ENCODE measurements at regions not wholly inside any gene's neighbourhood (a gene's known extent, or its start where the extent isn't known, plus 50 kb on each side); places are given as distances from the start of the nearest gene placed in this dataset.
"Not testable (repeated sequence)": the region's sequence is repeated elsewhere in the genome, so short reads cannot be mapped to it uniquely, and the experiment has no call there.

- no peaks in the 10 kb centered on the region for H3K9me2 ChIP-seq (ENCODE audit: insufficient read depth)
- Mint-ChIP-seq H3K4me3 (no peak overlapping the region), H3K9me3 (no peaks in the 10 kb centered on the region), H3K27ac (no peak overlapping the region), H3K27me3 (ENCODE audit: insufficient read depth, low read depth, poor library complexity) (no peaks in the 10 kb centered on the region), H3K4me1 (peaks cover 9% of the 10 kb centered on the region), H3K36me3 (ENCODE audit: low read depth) (no peaks in the 10 kb centered on the region)
- H3F3A ChIP-seq (replicated peaks; ENCODE audit: low read depth) = no peaks in the 10 kb centered on the region
- DNase-seq (ENCODE audit: low spot score) (no peak), ATAC-seq (no peak)
- H3K79me2 ChIP-seq (replicated peaks; ENCODE audit: insufficient read depth) = no peaks in the 10 kb centered on the region
- no peak overlapping the region for H3K4me3 ChIP-seq
- no peak overlapping the region for H3K4me2 ChIP-seq
- no peaks in the 10 kb centered on the region for H3K36me3 ChIP-seq (ENCODE audit: insufficient read depth)
- no peak overlapping the region for H2AFZ ChIP-seq
- H3K27ac ChIP-seq (ENCODE audit: low read depth) = no peak overlapping the region
- no peaks in the 10 kb centered on the region for H3K27me3 ChIP-seq (ENCODE audit: insufficient read depth)
- H3K4me1 ChIP-seq (ENCODE audit: insufficient read depth) = no peaks in the 10 kb centered on the region
- TF ChIP-seq EZH2 (IDR thresholded peaks at IDR 0.05; ENCODE audit: low read depth, unreplicated experiment) (no peak), CTCF (conservative IDR thresholded peaks at IDR 0.05; ENCODE audit: low read depth in 2 of 2) (no peak), NANOG (IDR thresholded peaks at IDR 0.05; ENCODE audit: borderline replicate concordance) (no peak), EZH2phosphoT487 (IDR thresholded peaks at IDR 0.05; ENCODE audit: unreplicated experiment) (no peak), JUNB (IDR thresholded peaks at IDR 0.05; ENCODE audit: unreplicated experiment) (no peak)
- H4K20me1 ChIP-seq (replicated peaks; ENCODE audit: insufficient read depth) = no peaks in the 10 kb centered on the region
Observed at GRCh38 chr2:235107640-235107951, 155.8 kb downstream of the SH3BP4 start.

DNA sequence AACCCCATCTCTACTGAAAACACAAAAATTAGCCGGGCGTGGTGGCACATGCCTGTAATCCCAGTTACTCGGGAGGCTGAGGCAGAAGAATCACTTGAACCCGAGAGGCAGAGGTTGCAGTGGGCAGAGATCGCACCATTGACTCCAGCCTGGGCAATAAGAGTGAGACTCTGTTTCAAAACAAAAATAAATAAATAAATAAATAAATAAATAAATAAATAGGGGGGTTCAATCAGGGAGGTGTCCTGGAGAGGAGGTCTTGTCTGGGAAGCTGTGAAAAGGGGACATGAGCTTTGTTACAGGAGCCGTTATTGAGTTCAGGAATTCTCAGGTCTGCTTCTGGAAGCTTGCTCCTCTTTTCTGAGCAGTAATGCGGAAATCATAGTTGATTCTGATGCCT is 157.7 kb downstream of the SH3BP4 start:
- not testable (repeated sequence) for H4K20me1 ChIP-seq (replicated peaks; ENCODE audit: insufficient read depth); H3K27me3 Mint-ChIP-seq (ENCODE audit: insufficient read depth, low read depth, poor library complexity); H3K9me2 ChIP-seq (ENCODE audit: insufficient read depth); H3K27ac Mint-ChIP-seq; H3K4me2 ChIP-seq; H3K9me3 Mint-ChIP-seq; H3K4me1 ChIP-seq (ENCODE audit: insufficient read depth); H2AFZ ChIP-seq; H3K27ac ChIP-seq (ENCODE audit: low read depth); H3K36me3 Mint-ChIP-seq (ENCODE audit: low read depth); H3F3A ChIP-seq (replicated peaks; ENCODE audit: low read depth); H3K4me3 Mint-ChIP-seq; ATAC-seq; H3K4me3 ChIP-seq; H3K4me1 Mint-ChIP-seq; DNase-seq (ENCODE audit: low spot score); H3K27me3 ChIP-seq (ENCODE audit: insufficient read depth); H3K36me3 ChIP-seq (ENCODE audit: insufficient read depth); H3K79me2 ChIP-seq (replicated peaks; ENCODE audit: insufficient read depth)

DNA sequence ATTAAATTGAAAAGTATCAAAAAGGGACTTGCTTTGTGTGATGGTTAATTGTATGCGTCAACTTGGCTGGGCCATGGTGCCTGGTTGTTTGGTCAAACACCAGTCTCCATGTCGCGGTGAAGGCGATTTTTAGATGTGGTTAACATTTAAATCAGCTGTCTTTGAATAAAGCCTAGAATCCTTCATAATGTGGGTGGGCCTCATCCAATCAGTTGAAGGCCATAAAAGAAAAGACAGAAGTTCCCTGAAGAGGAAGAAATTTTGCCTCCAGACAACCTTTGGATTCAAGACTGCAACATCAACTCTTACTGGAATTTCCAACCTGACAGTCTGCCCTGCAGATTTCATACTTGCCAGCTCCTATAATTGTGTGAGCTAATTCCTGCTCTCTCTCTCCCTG is 160.5 kb downstream of the SH3BP4 start:
- Histone ChIP-seq H3K27ac (ENCODE audit: low read depth) (no peak overlapping the region), H3K27me3 (ENCODE audit: insufficient read depth) (no peaks in the 10 kb centered on the region), H4K20me1 (replicated peaks; ENCODE audit: insufficient read depth) (no peaks in the 10 kb centered on the region), H3K36me3 (ENCODE audit: insufficient read depth) (no peaks in the 10 kb centered on the region), H3K4me2 (no peak overlapping the region), H3K79me2 (replicated peaks; ENCODE audit: insufficient read depth) (no peaks in the 10 kb centered on the region), H2AFZ (no peak overlapping the region), H3F3A (replicated peaks; ENCODE audit: low read depth) (no peaks in the 10 kb centered on the region), H3K4me3 (no peak overlapping the region), H3K9me2 (ENCODE audit: insufficient read depth) (no peaks in the 10 kb centered on the region), H3K4me1 (ENCODE audit: insufficient read depth) (0 out of 2 replicates have a peak, but pooled peaks cover 4% of the 10 kb centered on the region)
- no peaks in the 10 kb centered on the region for H3K36me3 Mint-ChIP-seq (ENCODE audit: low read depth)
- ATAC-seq = no peak
- H3K4me1 Mint-ChIP-seq = peaks cover 6% of the 10 kb centered on the region; the same call in 2 of the 3 replicates
- H3K4me3 Mint-ChIP-seq = no peak overlapping the region
- peaks cover 12% of the 10 kb centered on the region for H3K27me3 Mint-ChIP-seq (ENCODE audit: insufficient read depth, low read depth, poor library complexity)
- no peak overlapping the region for H3K27ac Mint-ChIP-seq
- no peaks in the 10 kb centered on the region for H3K9me3 Mint-ChIP-seq
- DNase-seq (ENCODE audit: low spot score) = no peak
- TF ChIP-seq NANOG (IDR thresholded peaks at IDR 0.05; ENCODE audit: borderline replicate concordance) (no peak), REST (IDR thresholded peaks at IDR 0.05; ENCODE audit: unreplicated experiment) (no peak), ZNF114 (CRISPR knock-in tag; IDR thresholded peaks at IDR 0.05) (no peak), STAT1 (IDR thresholded peaks at IDR 0.05; ENCODE audit: unreplicated experiment) (no peak), ZNF331 (CRISPR knock-in tag; IDR thresholded peaks at IDR 0.05; ENCODE audit: low read depth) (no peak), EZH2phosphoT487 (IDR thresholded peaks at IDR 0.05; ENCODE audit: unreplicated experiment) (no peak), CTCF (conservative IDR thresholded peaks at IDR 0.05; ENCODE audit: low read depth in 2 of 2) (no peak), CREB1 (CRISPR knock-in tag; IDR thresholded peaks at IDR 0.05; ENCODE audit: low read depth) (no peak)

All from GM23338 (cell line).